A673 (cell line): ENCODE measurements at regions not wholly inside any gene's neighbourhood (a gene's known extent, or its start where the extent isn't known, plus 50 kb on each side); places are given as distances from the start of the nearest gene placed in this dataset.

Experiments used
- BruUV-seq: library from RNA; stranded (reverse); fragments of 400-500 nt; replicated peaks from 2 replicates; lab custom pipeline; 2021; lab: Mats Ljungman, UMichigan
- CTCF ChIA-PET: fragments of 300-600 bp; sonication (Branson Sonifier 250); formaldehyde crosslinking; loops from one replicate; lab custom pipeline; 2022; ENCODE audit warnings: antibody characterized with exemption; lab: Charles Lee
- POLR2A ChIA-PET: fragments of 300-600 bp; sonication (Branson Sonifier 250); formaldehyde crosslinking; loops from one replicate; lab custom pipeline; 2022; ENCODE audit warnings: antibody characterized with exemption; ENCODE audit not compliant: low non-redundant PET; lab: Charles Lee
- DNase-seq: peaks from one replicate; pipeline ENCODE4 v3.0.0-alpha.2; 2015; ENCODE audit warnings: low spot score
- H3K27ac ChIP-seq: fragments of 200-600 bp; sonication (generic); 2 replicates; pipeline ENCODE4 v1.5.1; 2016; ENCODE audit warnings: mixed run types, low read depth, mild to moderate bottlenecking, mixed read lengths, antibody characterized with exemption, low read length; ENCODE audit not compliant: poor library complexity, severe bottlenecking
- H3K27me3 ChIP-seq: fragments of 200-600 bp; sonication (generic); replicated peaks from 2 replicates; pipeline ENCODE4 v1.6.1; 2017; ENCODE audit warnings: mixed run types, low read depth, mild to moderate bottlenecking, mixed read lengths, antibody characterized with exemption, low read length; ENCODE audit not compliant: insufficient read depth, poor library complexity
- H3K36me3 ChIP-seq: fragments of 200-600 bp; sonication (generic); 2 replicates; pipeline ENCODE4 v1.6.1; 2016; ENCODE audit warnings: mixed run types, mild to moderate bottlenecking, mixed read lengths, antibody characterized with exemption, low read length; ENCODE audit not compliant: insufficient read depth, poor library complexity, severe bottlenecking
- H3K4me1 ChIP-seq: fragments of 200-600 bp; sonication (generic); 2 replicates; pipeline ENCODE4 v1.6.1; 2017; ENCODE audit warnings: mixed run types, mild to moderate bottlenecking, mixed read lengths, antibody characterized with exemption, low read length; ENCODE audit not compliant: insufficient read depth, poor library complexity, severe bottlenecking
- H3K4me3 ChIP-seq: fragments of 200-600 bp; sonication (generic); 2 replicates; pipeline ENCODE4 v1.5.1; 2016; ENCODE audit warnings: low read depth, mixed run types, mild to moderate bottlenecking, mixed read lengths, low read length; ENCODE audit not compliant: poor library complexity, severe bottlenecking
- H3K9me3 ChIP-seq: fragments of 200-600 bp; sonication (generic); 2 replicates; pipeline ENCODE4 v1.6.1; 2016; ENCODE audit warnings: mixed run types, low read depth, mild to moderate bottlenecking, mixed read lengths, antibody characterized with exemption, low read length; ENCODE audit not compliant: poor library complexity, severe bottlenecking
- CTCF ChIP-seq: fragments of 300-800, 200-600 bp; sonication (generic); conservative IDR thresholded peaks from 2 replicates; pipeline ENCODE4 v1.5.1; 2017; ENCODE audit warnings: low read depth, mild to moderate bottlenecking, antibody characterized with exemption, low read length, moderate library complexity, mixed read lengths
- EZH2 ChIP-seq: fragments of 200-600 bp; sonication (generic); IDR thresholded peaks from 2 replicates; pipeline ENCODE4 v1.6.1; 2017; ENCODE audit warnings: borderline replicate concordance, low read depth, mild to moderate bottlenecking, mixed read lengths, antibody characterized with exemption, low read length; ENCODE audit not compliant: poor library complexity, severe bottlenecking
- intact Hi-C: fragments of 100-400 bp; cut with micrococcal nuclease; formaldehyde crosslinking; loops from one replicate; pipeline ENCODE4 v1.10.0; 2022; ENCODE audit not compliant: unreplicated experiment

GRCh38 chr10:91694170-91694794 lies 61.4 kb upstream of the PPP1R3C start:
- intact Hi-C loops: loop anchor here (1.0 to 5.0 kb wide), 3 partner anchors 142 to 397 kb away; no protein-coding TSS in a partner anchor
- H3K4me1 ChIP-seq: no peaks in the 10 kb centered on the region
- DNase-seq: peak; percentile 62
- H3K4me3 ChIP-seq: no peak overlapping the region
- TF ChIP-seq EZH2 (no peak), CTCF (peak; percentile 83)
- POLR2A ChIA-PET: no interaction called here
- H3K36me3 ChIP-seq: no peaks in the 10 kb centered on the region
- CTCF ChIA-PET: no interaction called here
- H3K9me3 ChIP-seq: no peaks in the 10 kb centered on the region
- no peak overlapping the region for H3K27ac ChIP-seq
- no TSS peak for BruUV-seq
- no peaks in the 10 kb centered on the region for H3K27me3 ChIP-seq

- Histone ChIP-seq H3K4me3 (no peak overlapping the region), H3K36me3 (no peaks in the 10 kb centered on the region), H3K4me1 (no peaks in the 10 kb centered on the region), H3K27me3 (no peaks in the 10 kb centered on the region), H3K27ac (no peak overlapping the region), H3K9me3 (no peaks in the 10 kb centered on the region)
- TF ChIP-seq EZH2 (no peak), CTCF (no peak)
- intact Hi-C loops: loop anchor here (5.0 kb wide), 2 partner anchors 140 to 395 kb away; no protein-coding TSS in a partner anchor
- ChIA-PET CTCF (no interaction called here), POLR2A (no interaction called here)
- DNase-seq: no peak
- no TSS peak for BruUV-seq
Measured at GRCh38 chr10:91691981-91692380, 59.1 kb upstream of the PPP1R3C start.

GRCh38 chr10:91690996-91691676 lies 58.3 kb upstream of the PPP1R3C start:
- no peaks in the 10 kb centered on the region for H3K9me3 ChIP-seq
- intact Hi-C loops: loop anchor here (5.0 kb wide), 2 partner anchors 139 to 394 kb away; no protein-coding TSS in a partner anchor
- no peak overlapping the region for H3K4me3 ChIP-seq
- H3K36me3 ChIP-seq: no peaks in the 10 kb centered on the region
- H3K27me3 ChIP-seq: no peaks in the 10 kb centered on the region
- TF ChIP-seq EZH2: no peak
- TF ChIP-seq CTCF: no peak
- no peaks in the 10 kb centered on the region for H3K4me1 ChIP-seq
- BruUV-seq: no TSS peak
- H3K27ac ChIP-seq: no peak overlapping the region
- POLR2A ChIA-PET: no interaction called here
- no peak for DNase-seq
- CTCF ChIA-PET: no interaction called here
